H9 (cell line): ENCODE measurements at regions not wholly inside any gene's neighbourhood (a gene's known extent, or its start where the extent isn't known, plus 50 kb on each side); places are given as distances from the start of the nearest gene placed in this dataset.

Experiments
- DNase-seq: peaks from one replicate; pipeline ENCODE4 v3.0.0-alpha.2; 2017
- H2AFZ ChIP-seq: one replicate; pipeline ENCODE4 v1.6.1; 2013; ENCODE audit warnings: mild to moderate bottlenecking, low read length, control low read depth, moderate library complexity
- H2AK5ac ChIP-seq: 2 replicates; pipeline ENCODE4 v1.6.1; 2013; ENCODE audit warnings: low read length, control low read depth, mixed read lengths; ENCODE audit not compliant: insufficient read length
- H2BK120ac ChIP-seq: one replicate; pipeline ENCODE4 v1.6.1; 2013; ENCODE audit warnings: low read depth, mild to moderate bottlenecking, low read length, control low read depth, inconsistent platforms; ENCODE audit not compliant: poor library complexity, severe bottlenecking
- H2BK12ac ChIP-seq: 2 replicates; pipeline ENCODE4 v1.6.1; 2013; ENCODE audit warnings: low read length, control low read depth, mixed read lengths, low read depth; ENCODE audit not compliant: insufficient read length
- H2BK15ac ChIP-seq: 2 replicates; pipeline ENCODE4 v1.6.1; 2013; ENCODE audit warnings: low read depth, low read length, control low read depth
- H2BK20ac ChIP-seq: one replicate; pipeline ENCODE4 v1.6.1; 2013; ENCODE audit warnings: low read depth, mild to moderate bottlenecking, low read length, control low read depth, inconsistent platforms; ENCODE audit not compliant: poor library complexity, severe bottlenecking
- H2BK5ac ChIP-seq: 2 replicates; pipeline ENCODE4 v1.6.1; 2013; ENCODE audit warnings: low read length, control low read depth, mixed read lengths; ENCODE audit not compliant: insufficient read length
- H3K14ac ChIP-seq: 2 replicates; pipeline ENCODE4 v1.6.1; 2013; ENCODE audit warnings: low read length, control low read depth; ENCODE audit not compliant: insufficient read depth
- H3K18ac ChIP-seq: 2 replicates; pipeline ENCODE4 v1.6.1; 2013; ENCODE audit warnings: low read depth, mild to moderate bottlenecking, mixed read lengths, low read length, control low read depth; ENCODE audit not compliant: insufficient read length
- H3K23ac ChIP-seq: 2 replicates; pipeline ENCODE4 v1.6.1; 2013; ENCODE audit warnings: low read length, control low read depth, mixed read lengths, low read depth; ENCODE audit not compliant: insufficient read length
- H3K23me2 ChIP-seq: 2 replicates; pipeline ENCODE4 v1.6.1; 2013; ENCODE audit warnings: low read depth, mild to moderate bottlenecking, mixed read lengths, low read length, control low read depth; ENCODE audit not compliant: insufficient read length, poor library complexity, severe bottlenecking
- H3K27ac ChIP-seq: 2 replicates; pipeline ENCODE4 v1.5.1; 2013; ENCODE audit warnings: low read length, control low read depth, mixed read lengths, low read depth; ENCODE audit not compliant: insufficient read length
- H3K27me3 ChIP-seq: 2 replicates; pipeline ENCODE4 v1.6.1; 2013; ENCODE audit warnings: low read length, control low read depth, inconsistent platforms; ENCODE audit not compliant: insufficient read depth
- H3K4ac ChIP-seq: 2 replicates; pipeline ENCODE4 v1.6.1; 2013; ENCODE audit warnings: low read depth, mild to moderate bottlenecking, control low read depth, inconsistent platforms, low read length, moderate library complexity
- H3K4me1 ChIP-seq: 2 replicates; pipeline ENCODE4 v1.6.1; 2013; ENCODE audit warnings: low read length, control low read depth, inconsistent platforms; ENCODE audit not compliant: insufficient read depth
- H3K4me2 ChIP-seq: 2 replicates; pipeline ENCODE4 v1.6.1; 2013; ENCODE audit warnings: low read length, control low read depth, mixed read lengths; ENCODE audit not compliant: insufficient read length, insufficient read depth
- H3K56ac ChIP-seq: 2 replicates; pipeline ENCODE4 v1.6.1; 2013; ENCODE audit warnings: low read depth, mild to moderate bottlenecking, mixed read lengths, low read length, control low read depth; ENCODE audit not compliant: insufficient read length
- H3K79me1 ChIP-seq: 2 replicates; pipeline ENCODE4 v1.6.1; 2013; ENCODE audit warnings: low read depth, mild to moderate bottlenecking, moderate library complexity, low read length, control low read depth, inconsistent platforms; ENCODE audit not compliant: insufficient read depth, poor library complexity, severe bottlenecking
- H3K79me2 ChIP-seq: 2 replicates; pipeline ENCODE4 v1.6.1; 2013; ENCODE audit warnings: low read length, control low read depth, inconsistent platforms; ENCODE audit not compliant: insufficient read depth
- H3K9ac ChIP-seq: 2 replicates; pipeline ENCODE4 v1.6.1; 2013; ENCODE audit warnings: low read length, control low read depth, mixed read lengths; ENCODE audit not compliant: insufficient read length; ENCODE audit errors: extremely low read depth
- H3K9me3 ChIP-seq: one replicate; pipeline ENCODE4 v1.6.1; 2013; ENCODE audit warnings: low read depth, low read length, inconsistent platforms; ENCODE audit not compliant: control insufficient read depth
- H3T11ph ChIP-seq: one replicate; pipeline ENCODE4 v1.6.1; 2013; ENCODE audit warnings: mild to moderate bottlenecking, low read length, control low read depth, inconsistent platforms
- H4K20me1 ChIP-seq: one replicate; pipeline ENCODE4 v1.6.1; 2013; ENCODE audit not compliant: control insufficient read depth, insufficient read length, insufficient read depth
- H4K5ac ChIP-seq: 2 replicates; pipeline ENCODE4 v1.6.1; 2013; ENCODE audit warnings: low read depth, mild to moderate bottlenecking, mixed read lengths, low read length, control low read depth; ENCODE audit not compliant: insufficient read length
- H4K8ac ChIP-seq: replicated peaks from 2 replicates; pipeline ENCODE4 v1.6.1; 2013; ENCODE audit warnings: low read length, control low read depth, mixed read lengths, low read depth; ENCODE audit not compliant: insufficient read length
- H4K91ac ChIP-seq: 2 replicates; pipeline ENCODE4 v1.6.1; 2013; ENCODE audit warnings: low read depth, mild to moderate bottlenecking, moderate library complexity, mixed read lengths, low read length, control low read depth; ENCODE audit not compliant: insufficient read length
- H3K27ac Mint-ChIP-seq, 3 experiments: 2 replicates in 2 of 3; 3 replicates in 1 of 3; pipeline ENCODE4 v1.8.0; 2020 to 2021; ENCODE audit warnings: mixed read lengths in 3 of 3, mild to moderate bottlenecking in 1 of 3, moderate library complexity in 1 of 3
- H3K27me3 Mint-ChIP-seq: 2 replicates; pipeline ENCODE4 v1.8.0; 2021; ENCODE audit warnings: low read depth, mild to moderate bottlenecking, moderate library complexity, mixed read lengths
- H3K36me3 Mint-ChIP-seq, 3 experiments: 2 replicates in 2 of 3; 3 replicates in 1 of 3; pipeline ENCODE4 v1.8.0; 2020 to 2021; ENCODE audit warnings: low read depth in 3 of 3, mixed read lengths in 3 of 3; ENCODE audit not compliant: insufficient read depth in 1 of 3
- H3K4me1 Mint-ChIP-seq, 2 experiments: 2 replicates each; pipeline ENCODE4 v1.8.0; 2020; ENCODE audit warnings: mixed read lengths in 2 of 2
- H3K4me3 Mint-ChIP-seq, 2 experiments: 2 replicates in 1 of 2; 3 replicates in 1 of 2; pipeline ENCODE4 v1.8.0; 2020 to 2021; ENCODE audit warnings: mild to moderate bottlenecking in 2 of 2, mixed read lengths in 2 of 2, moderate library complexity in 1 of 2
- H3K9me3 Mint-ChIP-seq, 2 experiments: 2 replicates in 1 of 2; 3 replicates in 1 of 2; pipeline ENCODE4 v1.8.0; 2020; ENCODE audit warnings: mild to moderate bottlenecking in 2 of 2, mixed read lengths in 2 of 2, moderate library complexity in 1 of 2
- WGBS: extraction: QIAGEN DNeasy Blood & Tissue Kit; methylation state at CpG from one replicate; pipeline ENCODE4 v1.1.7; 2013; ENCODE audit warnings: missing lambda C conversion rate, low lambda C conversion rate, mixed read lengths; ENCODE audit not compliant: insufficient read length; ENCODE audit errors: extremely low coverage; 5-methylcytosine and 5-hydroxymethylcytosine counted together
- TF ChIP-seq, protein P1 (sequence below): fragments of 200-600 bp; sonication (generic); conservative IDR thresholded peaks from 3 replicates; pipeline ENCODE4 v1.8.0; 2021; ENCODE audit warnings: antibody characterized with exemption, mild to moderate bottlenecking

GRCh38 chr18:47470941-47471340 lies 219.5 kb upstream of the SKOR2 start:
- Histone ChIP-seq H4K5ac (no peak overlapping the region), H2BK5ac (no peak overlapping the region), H3K9ac (no peak overlapping the region), H2BK15ac (no peak overlapping the region), H3K27me3 (no peaks in the 10 kb centered on the region), H3T11ph (no peak overlapping the region), H4K91ac (no peak overlapping the region), H2AFZ (no peak overlapping the region), H3K23ac (no peak overlapping the region), H2BK120ac (no peak overlapping the region), H3K14ac (no peak overlapping the region), H3K9me3 (no peaks in the 10 kb centered on the region), H2AK5ac (no peak overlapping the region), H3K23me2 (no peaks in the 10 kb centered on the region), H2BK20ac (no peak overlapping the region), H2BK12ac (no peak overlapping the region), H3K79me1 (no peaks in the 10 kb centered on the region), H3K56ac (no peak overlapping the region), H3K4ac (no peak overlapping the region), H3K27ac (no peak overlapping the region), H3K79me2 (no peaks in the 10 kb centered on the region), H3K18ac (no peak overlapping the region), H3K4me2 (no peak overlapping the region), H3K4me1 (peaks cover 7% of the 10 kb centered on the region; the same call in 1 of the 2 replicates), H4K20me1 (no peaks in the 10 kb centered on the region), H4K8ac (no peak overlapping the region)
- Mint-ChIP-seq H3K27ac (no peak overlapping the region), H3K36me3 (no peaks in the 10 kb centered on the region), H3K27me3 (no peaks in the 10 kb centered on the region; the same call in none of the 2 replicates), H3K4me1 (peaks cover 6% of the 10 kb centered on the region in 2 experiments; a peak in 3 of 4 replicates), H3K4me3 (no peak overlapping the region), H3K9me3 (no peaks in the 10 kb centered on the region)
- DNase-seq: no peak
- TF ChIP-seq, protein P1, sequence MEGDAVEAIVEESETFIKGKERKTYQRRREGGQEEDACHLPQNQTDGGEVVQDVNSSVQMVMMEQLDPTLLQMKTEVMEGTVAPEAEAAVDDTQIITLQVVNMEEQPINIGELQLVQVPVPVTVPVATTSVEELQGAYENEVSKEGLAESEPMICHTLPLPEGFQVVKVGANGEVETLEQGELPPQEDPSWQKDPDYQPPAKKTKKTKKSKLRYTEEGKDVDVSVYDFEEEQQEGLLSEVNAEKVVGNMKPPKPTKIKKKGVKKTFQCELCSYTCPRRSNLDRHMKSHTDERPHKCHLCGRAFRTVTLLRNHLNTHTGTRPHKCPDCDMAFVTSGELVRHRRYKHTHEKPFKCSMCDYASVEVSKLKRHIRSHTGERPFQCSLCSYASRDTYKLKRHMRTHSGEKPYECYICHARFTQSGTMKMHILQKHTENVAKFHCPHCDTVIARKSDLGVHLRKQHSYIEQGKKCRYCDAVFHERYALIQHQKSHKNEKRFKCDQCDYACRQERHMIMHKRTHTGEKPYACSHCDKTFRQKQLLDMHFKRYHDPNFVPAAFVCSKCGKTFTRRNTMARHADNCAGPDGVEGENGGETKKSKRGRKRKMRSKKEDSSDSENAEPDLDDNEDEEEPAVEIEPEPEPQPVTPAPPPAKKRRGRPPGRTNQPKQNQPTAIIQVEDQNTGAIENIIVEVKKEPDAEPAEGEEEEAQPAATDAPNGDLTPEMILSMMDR: no peak
- no CpG with 5 or more reads among the region's 2 CpGs for WGBS
